Middle frontal gyrus (tissue), 1 donor: ENCODE measurements at regions not wholly inside any gene's neighbourhood (a gene's known extent, or its start where the extent isn't known, plus 50 kb on each side); places are given as distances from the start of the nearest gene placed in this dataset.
"Not testable (repeated sequence)": the region's sequence is repeated elsewhere in the genome, so short reads cannot be mapped to it uniquely, and the experiment has no call there.

Source experiments
- DNase-seq: peaks from one replicate; pipeline ENCODE4 v3.0.0-alpha.2; 2015; ENCODE audit warnings: low spot score; ENCODE audit errors: extremely low spot score

DNA sequence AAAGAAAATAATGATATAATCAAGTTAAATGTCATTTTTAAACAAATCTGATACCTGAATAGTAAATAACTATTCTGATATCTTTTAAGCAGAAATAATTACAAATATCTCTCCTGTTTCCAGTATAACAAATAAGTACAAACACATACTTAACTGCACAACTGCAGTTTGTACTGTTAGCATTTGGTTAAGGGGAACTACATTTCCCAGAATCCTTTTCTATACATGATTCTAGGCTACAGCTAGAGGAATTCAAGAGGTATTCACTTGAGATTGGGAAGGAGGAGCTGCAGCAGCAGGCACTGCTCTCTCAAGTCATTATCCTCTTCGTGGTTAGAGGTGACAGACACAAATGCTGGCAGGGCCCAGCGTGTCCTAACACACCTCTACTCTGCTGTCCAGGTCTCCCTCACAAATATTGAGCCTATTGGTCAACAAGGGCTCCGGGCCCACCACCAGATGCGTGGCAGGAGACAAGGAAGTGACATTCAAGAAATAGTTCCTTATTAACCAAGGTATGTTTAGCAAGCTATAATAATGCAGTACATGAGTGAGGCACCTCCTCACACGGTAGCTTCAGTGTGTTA lies 255.1 kb upstream of the MKLN1 start:
- DNase-seq, result no peak

- no peak for DNase-seq
These were observed 253.6 kb upstream of the MKLN1 start for GRCh38 chr7:131074043-131074442.

DNA sequence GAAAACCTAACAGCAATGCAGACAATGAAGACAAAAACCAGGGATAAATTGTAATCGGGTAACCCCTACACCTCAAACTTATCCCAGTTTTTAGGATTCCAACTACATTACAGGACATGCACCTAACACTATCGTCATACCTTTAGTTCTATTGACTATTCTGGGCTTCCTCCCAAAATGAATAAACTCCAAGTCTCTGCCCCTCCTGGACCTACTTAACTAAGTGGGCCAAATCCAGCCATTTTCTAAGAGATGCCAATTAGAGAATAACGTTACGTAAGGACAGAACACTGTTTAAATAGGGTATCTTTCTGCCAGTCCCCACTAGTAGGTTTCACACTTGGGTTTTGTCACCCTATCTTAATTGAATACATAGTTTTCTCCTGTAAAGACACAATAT lies 253.1 kb upstream of the MKLN1 start:
- DNase-seq, result no peak

DNA sequence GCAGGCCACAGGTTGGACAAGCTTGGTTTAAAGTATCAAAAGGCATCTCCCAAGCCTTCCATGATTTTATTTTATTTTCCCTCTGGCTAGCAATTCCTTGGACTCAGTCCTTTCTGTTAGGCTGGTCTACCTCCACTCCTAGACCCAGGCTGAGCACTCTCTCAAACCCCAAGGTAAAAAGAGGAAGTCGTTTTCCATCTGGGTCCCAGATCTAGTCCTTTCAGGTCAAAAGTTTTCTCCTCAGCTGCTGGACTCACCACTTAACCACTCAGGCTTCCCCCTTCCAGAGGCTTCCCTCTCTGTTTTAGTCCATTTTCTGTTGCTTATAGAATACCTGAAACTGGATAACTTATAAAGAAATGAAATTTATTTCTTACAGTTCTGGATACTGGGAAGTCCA lies 252.3 kb upstream of the MKLN1 start:
- no peak for DNase-seq

DNA sequence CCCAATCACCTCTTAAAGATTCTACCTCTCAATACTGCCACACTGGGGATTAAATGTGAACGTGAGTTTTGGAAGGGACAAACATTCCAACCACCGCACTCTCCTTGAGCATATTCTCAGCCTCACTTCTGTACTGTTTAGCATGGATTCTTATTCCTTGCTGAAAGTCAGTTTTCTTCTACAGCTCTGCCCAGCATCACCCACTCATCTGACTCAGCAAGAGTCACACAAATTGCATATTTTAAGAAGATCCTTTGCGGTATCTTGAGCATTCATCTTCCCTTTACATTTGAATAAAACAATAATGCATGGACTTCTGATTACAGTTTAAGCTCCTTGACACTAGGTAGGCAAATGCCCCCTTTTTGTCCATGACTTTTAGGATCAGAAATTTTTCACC lies 251.6 kb upstream of the MKLN1 start:
- no peak for DNase-seq

- DNase-seq, result no peak
These were observed 250.9 kb upstream of the MKLN1 start for GRCh38 chr7:131076711-131077181.

DNA sequence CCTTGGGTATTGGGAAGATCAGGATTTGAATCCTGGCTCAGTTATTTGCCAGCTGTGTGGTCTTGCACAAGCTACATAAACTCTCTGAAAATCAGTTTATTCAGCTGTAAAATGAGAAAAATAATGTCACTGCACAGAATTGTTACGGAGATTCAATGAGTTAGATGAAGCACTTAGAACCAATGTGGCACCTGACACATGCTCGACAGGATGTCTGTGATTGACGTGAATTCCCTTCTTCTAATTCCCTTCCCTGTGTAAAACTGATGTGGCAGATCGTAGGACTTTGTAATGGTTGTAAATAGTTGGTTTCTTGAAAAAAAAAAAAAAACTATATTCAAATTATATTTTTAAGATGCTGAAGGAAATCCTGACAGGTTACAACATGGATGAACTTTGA lies 249.9 kb upstream of the MKLN1 start:
- no peak for DNase-seq

DNA sequence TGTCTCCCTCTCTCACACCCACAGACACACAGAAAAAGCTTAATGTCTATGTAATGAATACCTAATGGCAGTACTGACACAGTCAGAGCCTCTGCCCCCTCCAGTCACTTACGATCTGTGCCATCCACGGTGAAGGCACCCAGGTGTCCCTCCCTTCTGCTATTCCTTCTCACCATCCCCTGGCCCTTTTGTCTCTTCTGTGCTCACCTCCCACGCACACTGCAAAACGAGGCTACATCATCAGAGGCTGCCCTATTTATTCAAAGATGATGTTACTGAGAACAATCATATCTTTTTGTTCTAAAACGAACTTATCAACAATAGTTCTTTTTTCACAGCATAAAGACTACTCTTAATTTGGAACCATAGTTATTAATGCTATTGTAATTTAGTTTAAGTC lies 246.9 kb upstream of the MKLN1 start:
- no peak for DNase-seq

GRCh38 chr7:131081308-131081707 lies 246.4 kb upstream of the MKLN1 start:
- no peak for DNase-seq

DNA sequence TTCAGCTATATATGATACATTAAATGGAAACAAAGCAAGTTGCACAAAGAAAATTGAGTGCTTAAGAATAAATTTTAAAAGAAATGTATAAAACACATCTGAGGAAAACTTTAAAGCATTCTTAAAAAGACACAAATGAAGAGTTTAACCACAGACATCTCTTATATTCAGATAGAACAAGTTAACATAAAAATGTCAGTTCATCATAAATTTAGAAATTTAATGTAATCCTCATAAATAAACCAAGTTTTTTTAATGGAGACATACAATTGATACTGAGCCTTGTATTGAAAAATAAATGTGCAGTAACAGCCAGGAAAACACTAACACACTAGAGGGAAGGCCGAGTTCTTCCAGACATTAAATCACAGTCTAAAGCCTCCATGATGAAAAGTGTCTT lies 243.9 kb upstream of the MKLN1 start:
- DNase-seq, result no peak

DNA sequence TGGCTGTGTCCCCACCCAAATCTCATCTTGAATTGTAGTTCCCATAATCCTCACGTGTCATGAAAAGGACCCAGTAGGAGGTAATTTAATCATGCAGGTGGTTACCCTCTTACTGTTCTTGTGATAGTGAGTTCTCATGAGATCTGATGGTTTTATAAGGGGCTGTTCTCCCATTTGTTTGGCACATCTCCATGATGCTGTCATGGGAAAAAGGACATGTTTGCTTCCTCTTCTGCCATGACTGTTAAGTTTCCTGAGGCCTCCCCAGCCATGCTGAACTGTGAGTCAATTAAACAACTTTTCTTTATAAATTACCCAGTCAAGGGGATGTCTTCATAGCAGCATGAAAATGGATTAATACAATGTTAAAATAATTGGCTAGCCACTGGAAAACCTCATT lies 243.3 kb upstream of the MKLN1 start:
- not testable (repeated sequence) for DNase-seq

- DNase-seq, result no peak
These were observed 239.7 kb upstream of the MKLN1 start for GRCh38 chr7:131087756-131088658.

DNA sequence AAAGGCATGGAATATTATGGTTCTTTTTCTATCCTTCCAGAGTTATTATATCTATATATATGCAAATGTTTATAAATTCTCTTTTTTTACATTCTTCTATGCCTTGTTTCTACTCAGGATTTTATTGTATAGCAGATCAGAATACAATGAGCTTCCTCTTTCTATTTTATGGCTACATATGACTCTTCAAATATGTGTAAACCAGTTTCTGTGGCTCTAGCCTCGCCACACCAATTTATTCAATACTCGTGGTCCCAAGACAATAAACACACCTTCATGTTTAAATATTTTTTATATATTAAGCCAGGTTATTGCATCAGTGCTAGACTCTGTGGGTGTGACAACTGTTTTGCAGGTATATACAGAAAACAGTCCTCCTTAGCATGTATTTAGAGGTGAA lies 237.5 kb upstream of the MKLN1 start:
- no peak for DNase-seq

DNA sequence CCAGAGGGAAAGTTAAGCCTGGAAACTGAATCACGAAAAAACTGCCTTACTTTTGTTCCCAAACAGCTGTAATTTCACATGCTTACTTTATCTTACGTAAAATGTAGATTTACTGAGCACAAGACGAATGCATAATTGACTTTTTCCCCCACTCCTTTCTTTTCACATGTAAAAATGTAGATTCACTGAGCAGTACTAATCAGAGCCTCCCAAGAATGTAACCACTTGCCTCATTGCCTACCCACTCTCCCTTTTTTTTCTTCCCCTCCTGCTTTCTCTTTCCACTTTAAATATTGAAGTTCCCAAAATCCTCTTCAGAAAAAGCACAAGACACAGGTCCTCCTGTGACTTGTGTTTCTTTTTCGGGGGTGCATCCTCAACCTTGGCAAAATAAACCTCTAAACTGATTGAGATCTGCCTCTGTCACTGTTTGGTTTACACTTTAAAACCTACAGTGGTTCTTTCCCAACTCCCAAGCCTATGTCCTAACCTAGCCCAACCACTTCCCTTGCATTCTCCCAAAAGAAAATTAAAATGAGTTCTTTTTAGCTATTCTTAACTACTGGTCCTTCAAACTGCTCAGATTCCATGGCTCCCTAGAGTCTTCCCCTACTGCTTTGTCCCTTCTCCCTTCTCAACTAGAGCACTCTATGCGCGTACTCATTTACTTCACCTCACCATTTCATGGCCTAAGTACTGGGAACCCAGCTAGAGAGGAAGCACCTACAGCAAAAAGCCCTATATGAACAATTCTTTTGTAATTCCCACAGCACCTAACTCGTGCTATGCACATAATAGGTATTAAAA lies 236.6 kb upstream of the MKLN1 start:
- no peak for DNase-seq

DNA sequence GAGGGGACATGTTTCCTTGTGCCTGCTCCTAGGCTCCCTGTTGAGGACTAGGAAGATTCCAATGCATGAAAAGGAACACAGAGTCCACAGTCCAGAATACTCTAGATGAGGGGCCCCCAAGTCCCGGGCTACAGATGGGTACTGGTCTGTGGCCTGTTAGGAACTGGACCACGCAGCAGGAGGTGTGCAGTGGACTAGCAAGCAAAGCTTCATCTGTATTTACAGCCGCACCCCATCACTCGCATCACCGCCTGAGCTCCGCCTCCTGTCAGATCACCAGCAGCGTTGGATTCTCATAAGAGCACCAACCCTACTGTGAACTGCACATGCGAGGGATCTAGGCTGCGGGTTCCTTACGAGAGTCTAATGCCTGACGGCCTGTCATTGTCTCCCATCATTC lies 233.0 kb upstream of the MKLN1 start:
- DNase-seq, result no peak

- no peak for DNase-seq
These were observed 232.3 kb upstream of the MKLN1 start for GRCh38 chr7:131095346-131095745.

DNA sequence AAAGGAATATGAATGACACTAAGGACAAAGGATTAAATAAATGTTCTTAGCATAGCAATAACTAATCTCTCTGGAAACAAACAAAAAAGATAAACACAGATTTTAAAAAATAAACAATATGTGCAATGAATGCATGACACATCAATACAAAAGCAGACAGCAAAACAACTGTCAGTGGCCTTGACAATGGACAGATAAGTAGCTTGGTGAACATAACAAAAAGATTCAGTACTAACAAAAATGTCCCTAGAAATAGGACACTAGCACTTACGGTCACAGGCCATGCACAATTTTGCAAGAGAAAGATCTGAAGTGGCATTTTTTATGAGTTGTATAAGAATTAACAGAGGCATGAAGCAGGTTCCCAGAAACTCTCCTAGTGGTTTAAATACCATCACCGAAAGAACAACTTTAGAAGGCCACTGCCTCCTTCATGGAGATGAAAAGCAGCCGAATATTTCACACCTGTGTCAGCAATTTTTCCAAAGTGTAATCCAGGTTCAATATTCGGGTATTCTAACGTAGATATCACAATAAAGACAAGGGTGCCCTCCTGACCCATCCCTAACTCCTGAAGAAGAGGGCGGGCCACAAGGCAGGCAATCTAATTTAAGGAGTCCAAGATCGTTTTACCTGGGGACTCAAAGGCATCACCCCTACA lies 231.3 kb upstream of the MKLN1 start:
- DNase-seq, result no peak

- DNase-seq, result no peak
These were observed 229.9 kb upstream of the MKLN1 start for GRCh38 chr7:131097662-131098376.

GRCh38 chr7:131098527-131098926 lies 229.1 kb upstream of the MKLN1 start:
- DNase-seq, result no peak

- DNase-seq, result no peak
These were observed 227.2 kb upstream of the MKLN1 start for GRCh38 chr7:131100357-131101054.
